Fibroblast of skin of back (primary cell): ENCODE measurements at regions not wholly inside any gene's neighbourhood (a gene's known extent, or its start where the extent isn't known, plus 50 kb on each side); places are given as distances from the start of the nearest gene placed in this dataset.
"Not testable (repeated sequence)": the region's sequence is repeated elsewhere in the genome, so short reads cannot be mapped to it uniquely, and the experiment has no call there.

Source experiments
- DNase-seq: peaks from one replicate; pipeline ENCODE4 v3.0.0-alpha.2; 2013

DNA sequence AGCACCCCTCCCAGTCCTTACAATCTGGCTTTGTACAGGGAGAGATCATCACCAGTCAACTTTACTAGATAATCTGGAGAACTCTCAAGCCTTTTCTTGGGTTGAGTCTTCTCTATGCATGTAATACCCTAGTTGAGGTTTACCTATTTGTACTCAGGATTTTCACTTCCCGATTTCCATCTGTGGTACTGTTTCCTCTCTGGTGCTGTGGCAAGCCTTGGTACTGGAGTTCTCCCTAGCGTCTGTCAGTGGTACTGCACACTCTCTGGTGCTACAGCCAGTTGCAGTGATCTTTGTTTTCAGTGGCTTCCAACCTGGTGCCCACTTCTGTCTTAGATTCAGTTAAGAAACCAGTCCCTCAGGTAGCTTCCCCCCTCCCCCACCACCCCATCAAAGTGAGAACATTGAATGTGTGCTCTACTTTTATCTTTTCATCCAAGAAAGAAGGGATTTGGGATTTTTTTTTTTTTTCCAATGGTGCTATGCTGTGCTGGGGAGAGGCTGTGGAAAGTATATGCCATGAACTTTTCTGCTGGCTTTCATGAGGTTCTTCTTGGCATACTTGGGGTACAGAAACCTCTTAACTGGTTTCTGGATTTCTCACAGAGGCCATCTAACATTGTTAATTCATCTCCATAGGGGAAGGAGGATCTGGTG, 69.4 kb upstream of the EVL start:
- peak; percentile 48 for DNase-seq

DNA sequence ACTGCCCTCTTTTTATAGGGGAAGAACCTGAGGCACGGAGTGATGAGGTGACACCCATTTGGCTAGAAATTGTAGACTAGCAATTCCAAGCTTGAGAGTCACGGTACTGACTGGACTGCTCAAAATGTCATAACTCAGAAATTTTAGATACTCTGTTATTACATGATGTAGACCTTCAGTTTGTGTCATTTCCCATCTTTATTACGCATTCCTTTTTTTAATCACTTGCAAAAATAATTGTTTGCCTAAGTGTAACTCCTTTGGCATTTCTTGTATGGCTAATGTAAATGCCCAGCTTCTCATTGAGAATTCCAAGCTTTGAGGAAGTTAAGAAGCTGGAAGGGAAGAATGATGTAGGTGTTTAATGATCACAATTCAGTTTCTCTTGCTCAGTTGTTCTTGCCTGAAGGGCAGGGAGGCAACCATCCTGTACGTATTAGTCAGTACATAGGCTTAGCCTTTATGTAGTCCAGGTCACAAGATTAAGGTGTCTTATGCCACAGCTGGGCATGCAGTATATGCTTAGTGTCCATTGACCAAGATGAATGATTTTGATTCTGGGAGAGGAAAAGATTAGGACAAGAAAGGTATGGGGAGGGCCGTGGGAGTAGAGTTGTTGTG, 68.2 kb upstream of the EVL start:
- DNase-seq, result peak; percentile 73

DNA sequence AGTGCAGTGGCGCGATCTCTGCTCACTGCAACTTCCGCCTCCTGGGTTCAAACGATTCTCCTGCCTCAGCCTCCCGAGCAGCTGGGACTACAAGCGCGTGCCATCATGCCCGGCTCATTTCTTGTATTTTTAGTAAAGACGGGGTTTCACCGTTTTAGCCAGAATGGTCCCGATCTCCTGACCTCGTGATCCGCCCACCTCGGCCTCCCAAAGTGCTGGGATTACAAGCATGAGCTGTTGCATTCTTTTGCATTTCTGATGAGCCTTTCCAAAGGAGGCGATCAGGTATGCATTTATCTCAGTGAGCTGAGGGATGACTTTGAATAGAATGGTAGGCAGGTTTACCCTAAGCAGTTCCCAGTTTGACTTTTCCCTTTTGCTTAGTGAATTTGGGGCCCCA, 64.8 kb upstream of the EVL start:
- DNase-seq, result not testable (repeated sequence)

DNA sequence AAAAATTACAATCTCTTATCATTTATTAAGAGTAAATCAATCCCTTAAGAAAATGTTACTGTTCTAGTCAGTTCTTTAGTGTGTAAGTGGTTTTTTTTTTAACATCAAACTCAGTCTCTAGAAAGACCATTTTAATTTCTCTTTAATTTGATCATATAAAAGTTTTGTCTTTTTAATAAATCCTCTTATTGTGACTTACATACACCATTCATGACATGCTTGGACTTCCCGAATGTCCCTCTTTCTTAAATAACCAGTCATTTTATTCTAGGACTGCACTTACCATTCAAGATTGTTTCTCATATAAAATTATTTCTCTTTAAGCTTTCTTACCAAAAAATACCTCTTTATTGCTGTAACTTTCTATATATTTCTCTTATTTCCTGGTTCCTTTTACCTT, 60.8 kb upstream of the EVL start:
- no peak for DNase-seq

DNA sequence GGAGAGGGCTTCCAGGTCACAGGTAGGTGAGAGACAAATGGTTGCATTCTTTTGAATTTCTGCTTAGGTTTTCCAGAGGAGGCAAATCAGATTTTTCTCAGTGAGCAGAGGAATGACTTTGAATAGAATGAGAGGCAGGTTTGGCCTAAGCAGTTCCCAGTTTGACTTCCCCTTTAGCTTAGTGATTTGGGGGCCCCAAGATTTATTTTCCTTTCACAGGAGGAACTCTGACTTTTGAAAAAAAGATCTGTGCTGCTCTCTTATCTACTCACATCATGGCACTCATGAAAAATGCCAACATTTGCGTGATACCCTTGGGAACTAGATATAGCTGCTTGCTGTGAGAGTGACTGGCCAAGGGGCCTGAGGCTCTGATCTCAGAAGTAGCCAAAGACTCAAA, 58.0 kb upstream of the EVL start:
- no peak for DNase-seq

GRCh38 chr14:100009802-100010201, 55.4 kb upstream of the EVL start:
- not testable (repeated sequence) for DNase-seq

DNA sequence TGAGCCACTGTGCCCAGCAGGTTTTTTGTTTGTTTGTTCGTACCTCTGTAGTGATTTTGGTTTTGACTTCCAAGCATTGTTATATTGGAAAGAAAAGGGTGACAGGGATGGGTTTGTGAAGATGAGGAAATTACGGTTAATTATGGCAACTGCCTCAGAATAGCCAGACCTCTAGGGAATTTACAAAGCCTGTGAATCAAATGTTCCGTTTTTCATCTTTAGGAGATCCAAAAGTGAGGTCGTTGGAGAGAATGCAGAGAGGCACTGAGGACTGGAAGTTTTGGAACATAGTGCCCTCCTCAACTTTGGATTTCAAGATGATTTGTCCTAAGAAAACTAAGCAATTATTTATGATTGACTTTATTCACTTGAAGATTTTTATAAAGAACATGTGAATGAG, 54.5 kb upstream of the EVL start:
- no peak for DNase-seq

GRCh38 chr14:100011628-100012325, 53.4 kb upstream of the EVL start:
- DNase-seq, result no peak

DNA sequence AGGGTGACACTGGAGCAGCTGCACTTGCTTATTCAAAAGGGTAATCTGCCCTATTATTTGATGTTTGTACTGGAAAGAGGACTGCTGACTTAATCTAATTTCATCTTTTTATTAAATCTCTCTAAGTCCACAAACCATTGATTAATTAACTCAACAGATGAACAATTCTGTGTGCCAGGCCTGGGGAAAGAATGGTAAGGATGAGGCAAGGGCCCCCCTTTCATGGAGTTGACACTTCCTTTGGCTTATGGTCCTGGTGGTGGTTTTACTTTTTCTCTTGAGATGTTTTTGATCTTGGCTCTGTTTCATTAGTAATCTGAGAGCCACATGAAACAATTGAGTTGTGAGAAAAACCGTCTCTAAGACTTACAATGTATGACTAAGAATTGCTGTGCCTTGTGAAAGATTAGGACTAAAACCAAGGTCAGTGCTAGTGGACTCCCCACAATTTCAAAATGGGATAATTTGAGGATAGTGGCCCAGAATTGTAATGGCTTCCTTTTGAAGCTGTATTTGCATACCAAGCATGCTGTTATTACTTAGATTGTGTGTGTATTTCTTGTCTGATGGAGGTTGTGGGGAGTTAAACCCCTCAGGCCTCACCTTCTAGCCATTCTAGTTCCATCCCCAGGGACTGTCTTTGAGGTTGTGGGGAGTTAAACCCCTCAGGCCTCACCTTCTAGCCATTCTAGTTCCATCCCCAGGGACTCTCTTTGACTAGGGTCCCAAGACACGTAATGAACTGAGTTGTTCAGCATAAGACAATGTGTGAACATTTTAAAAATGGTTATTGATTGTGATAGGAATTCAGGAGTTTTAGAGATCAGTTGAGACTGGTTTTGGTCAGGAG, 52.5 kb upstream of the EVL start:
- DNase-seq, result peak; percentile 34

DNA sequence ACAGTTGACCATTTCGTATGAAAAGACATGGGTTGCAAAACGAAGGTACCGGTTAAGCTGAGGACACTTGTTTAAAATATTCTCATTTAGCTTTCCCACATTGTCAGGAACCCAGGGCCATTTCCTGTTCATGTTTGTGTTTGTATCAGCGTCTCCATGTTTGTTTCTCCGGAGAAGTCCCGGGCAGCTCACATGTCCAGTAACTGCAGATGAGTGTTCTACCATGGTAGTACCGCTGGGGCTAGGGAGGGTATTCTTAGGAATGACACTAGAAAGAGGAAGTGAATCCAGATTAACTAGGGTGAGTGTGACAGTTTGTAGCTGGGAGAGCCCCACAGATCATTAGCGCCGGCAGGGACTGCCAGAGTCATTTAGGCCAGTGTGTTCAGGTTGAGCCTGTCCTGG, 50.0 kb upstream of the EVL start:
- DNase-seq, result no peak
